ENCODE measurements at regions not wholly inside any gene's neighbourhood (a gene's known extent, or its start where the extent isn't known, plus 50 kb on each side); places are given as distances from the start of the nearest gene placed in this dataset.

DNA sequence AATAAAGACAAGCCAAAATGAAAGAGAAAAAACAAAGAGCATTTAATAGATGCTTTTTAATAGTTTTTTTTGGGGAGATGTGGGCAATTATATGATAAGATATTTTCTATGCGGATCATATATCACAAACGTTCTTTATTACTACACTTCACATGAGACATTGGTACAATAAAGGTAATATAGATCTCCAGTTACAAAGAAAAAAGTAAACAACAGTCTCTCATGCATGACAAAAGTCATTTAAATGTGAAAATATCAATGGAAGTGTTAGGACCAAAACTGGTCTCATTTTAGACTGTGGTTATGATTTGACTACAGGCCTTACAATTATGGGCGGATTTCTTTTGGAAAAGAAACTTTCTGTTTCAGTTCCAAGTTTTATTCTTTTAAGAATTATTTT, 687.0 kb downstream of the ADGRL2 start:
- DNase-seq (ENCODE audit: extremely low read depth, low read depth) = no peak

DNA sequence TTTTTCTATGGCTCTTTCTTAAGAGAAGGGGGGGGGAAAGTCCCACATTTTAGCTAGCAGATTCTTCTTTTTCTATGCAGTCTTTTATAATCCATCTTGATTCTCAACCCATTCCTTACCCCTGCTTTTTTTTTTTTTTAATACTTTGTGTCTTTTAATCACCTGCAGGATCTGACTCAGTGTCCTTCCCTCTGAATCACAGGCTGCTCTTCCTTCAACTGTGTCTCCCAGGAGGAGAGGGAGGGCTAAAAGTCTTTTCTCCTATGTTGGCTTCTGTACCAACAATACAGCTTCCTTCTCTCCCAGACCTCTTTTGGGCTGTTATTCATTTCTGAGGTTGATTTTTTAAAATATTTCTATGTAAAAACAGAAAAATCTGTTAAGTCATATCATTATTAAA, 686.2 kb downstream of the ADGRL2 start:
- no peak for DNase-seq (ENCODE audit: extremely low read depth, low read depth)

DNA sequence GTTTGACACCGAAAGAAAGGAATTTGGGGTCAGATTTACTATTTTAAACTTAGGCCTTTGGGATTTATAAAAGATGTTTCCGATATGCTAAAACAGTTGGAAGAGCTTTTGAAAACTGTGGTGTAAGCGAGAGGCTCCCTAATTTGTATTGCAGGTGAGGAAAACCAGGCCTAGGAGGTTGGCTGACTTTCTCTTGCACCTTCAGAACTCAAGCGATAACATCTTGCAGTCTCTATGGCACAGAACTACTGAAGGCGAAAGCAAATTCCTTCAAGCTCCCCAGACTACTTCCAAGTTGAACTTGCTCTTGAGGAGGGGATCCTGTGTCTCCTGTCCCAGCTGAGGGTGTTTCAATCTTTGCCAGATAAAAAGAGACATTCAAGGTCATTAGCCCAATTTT, 685.7 kb downstream of the ADGRL2 start:
- DNase-seq (ENCODE audit: extremely low read depth, low read depth) = no peak

DNA sequence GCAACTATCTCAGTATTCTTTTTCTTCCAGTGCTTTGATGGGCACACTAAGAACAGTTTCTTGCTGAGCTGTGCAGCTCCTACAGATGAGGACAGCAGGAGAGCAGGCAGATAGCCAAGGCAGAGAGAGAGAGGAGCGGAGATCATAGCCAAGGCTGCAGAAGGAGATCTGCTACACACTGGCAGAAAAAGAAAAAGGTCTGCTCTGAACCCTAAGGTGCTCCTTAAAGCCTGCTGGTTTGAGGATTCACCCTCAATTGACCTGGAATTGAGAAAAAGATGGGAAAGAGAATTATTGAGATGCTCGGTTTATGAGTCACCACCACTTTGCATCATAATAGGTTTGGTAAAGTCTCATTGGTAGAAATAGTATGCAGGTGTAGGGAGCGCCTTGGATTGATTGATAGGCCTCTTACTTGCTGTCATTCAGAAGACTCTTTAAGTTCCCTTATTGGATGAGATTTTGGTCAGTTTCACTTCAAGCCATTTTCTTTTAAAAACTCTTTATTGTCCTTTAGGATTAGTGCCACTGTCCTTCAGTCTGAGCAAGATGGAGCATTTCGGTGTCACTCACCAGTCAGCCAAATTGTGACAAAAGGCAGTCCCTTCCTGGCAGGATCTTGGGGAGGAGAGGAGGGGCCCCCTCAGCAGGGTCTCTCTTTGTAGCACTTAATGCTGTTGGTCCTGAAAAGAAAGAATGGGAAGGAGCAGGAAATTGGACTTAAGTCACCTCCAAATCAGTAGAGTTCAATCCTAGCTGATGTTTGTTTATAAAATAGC, 685.0 kb downstream of the ADGRL2 start:
- no peak for DNase-seq (ENCODE audit: extremely low read depth, low read depth)

DNA sequence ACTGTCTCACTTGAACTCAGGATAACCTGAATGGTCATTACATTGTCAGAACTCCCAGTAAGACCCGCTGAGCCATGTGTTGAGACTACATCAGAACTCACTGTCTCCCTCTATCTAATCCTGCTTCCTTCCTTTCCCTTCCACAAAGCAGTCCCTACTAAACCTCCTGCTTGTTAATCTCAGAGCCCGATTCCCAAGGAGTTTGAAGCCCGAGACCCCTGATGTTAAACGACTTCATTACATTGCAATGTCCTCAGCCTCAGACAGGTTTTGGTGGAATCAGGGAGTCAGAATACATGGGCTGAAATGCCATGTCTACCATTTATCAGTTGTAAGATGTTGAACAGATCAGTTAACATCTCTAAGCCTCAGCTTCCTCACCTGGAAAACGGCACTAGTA, 682.4 kb downstream of the ADGRL2 start:
- no peak for DNase-seq (ENCODE audit: extremely low read depth, low read depth)

DNA sequence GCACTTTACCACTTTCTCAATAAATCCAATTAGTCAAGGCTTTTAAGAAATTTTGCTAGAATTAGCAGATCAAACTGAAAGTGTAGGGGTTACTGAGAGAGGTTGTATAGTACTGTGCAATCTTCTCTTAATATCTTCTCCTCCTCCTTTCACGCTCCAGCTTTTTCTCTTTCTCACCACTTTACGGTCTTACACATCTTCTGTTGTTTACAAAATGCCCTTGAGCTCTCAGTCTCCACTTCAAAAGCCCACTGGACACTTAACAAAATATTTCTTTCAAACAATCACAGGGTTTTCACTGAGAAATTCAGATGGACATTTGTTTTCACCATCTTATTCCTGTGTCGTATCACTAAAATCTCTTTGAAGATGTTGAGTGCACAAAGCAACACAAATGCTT, 678.2 kb downstream of the ADGRL2 start:
- no peak for DNase-seq (ENCODE audit: extremely low read depth, low read depth)

DNA sequence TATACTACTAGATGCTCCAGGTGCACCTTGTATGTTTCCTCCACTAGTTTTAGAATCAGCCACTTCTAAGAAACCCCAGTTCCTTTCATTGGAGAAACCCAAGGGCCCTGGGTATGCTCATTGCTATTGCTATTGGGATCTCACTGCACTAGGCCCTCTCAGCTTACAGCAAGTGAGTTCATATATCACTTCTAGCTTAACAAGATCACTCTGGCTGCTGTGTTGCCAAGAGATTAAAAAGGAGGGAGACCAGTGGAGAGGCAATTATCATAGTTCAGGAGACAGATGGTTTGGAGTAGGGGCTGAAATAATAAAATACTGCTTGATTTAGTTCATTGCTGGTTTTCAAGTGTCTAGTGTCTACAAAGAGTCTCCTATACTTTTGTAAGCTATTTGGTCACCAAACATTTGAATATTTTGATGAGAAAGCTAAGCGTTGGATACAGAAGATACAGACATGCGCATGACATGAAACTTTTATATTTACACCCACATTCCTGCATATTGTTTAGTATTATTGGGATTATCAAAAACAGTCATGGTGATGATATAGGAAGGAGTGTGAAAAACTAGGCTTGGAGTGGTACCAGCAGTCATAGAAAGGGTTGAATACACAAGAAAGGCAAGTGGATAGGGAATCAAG, 671.9 kb downstream of the ADGRL2 start:
- no peak for DNase-seq (ENCODE audit: extremely low read depth, low read depth)

DNA sequence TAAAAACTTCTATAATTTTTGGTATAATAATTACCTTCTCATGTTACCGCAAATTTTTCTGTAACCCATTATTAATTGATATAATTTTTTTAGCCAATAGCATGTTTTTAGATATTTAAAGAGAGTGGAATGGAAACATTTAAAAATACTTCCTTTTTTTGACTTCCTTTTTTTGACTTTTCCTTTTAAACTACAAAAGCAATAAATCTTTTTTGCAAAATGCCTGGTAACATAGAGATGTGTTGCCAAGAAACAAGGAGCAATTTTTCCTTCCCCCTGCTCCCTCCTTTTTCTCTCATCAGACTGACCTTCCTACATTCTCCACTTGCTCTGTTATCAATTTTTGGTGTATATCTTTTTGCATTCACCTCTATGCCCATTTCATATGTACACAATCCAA, 666.2 kb downstream of the ADGRL2 start:
- no peak for DNase-seq (ENCODE audit: extremely low read depth, low read depth)

DNA sequence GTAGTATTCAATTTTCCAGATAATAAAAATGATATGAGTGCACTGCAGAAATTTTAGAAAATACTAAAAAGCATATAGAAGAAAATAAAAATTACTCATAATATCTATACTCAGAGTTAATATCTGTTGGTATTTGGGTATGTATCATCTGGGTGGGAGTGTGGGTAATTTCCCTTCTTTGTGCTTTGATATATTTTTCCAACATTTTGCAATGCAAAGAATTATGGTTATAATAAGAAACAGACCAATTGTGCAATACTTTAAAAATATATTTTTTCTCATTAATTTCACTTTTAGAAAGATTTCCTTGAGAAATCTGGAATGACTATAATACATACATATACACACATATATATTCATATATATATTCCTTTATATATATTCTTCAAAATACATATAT, 665.7 kb downstream of the ADGRL2 start:
- no peak for DNase-seq (ENCODE audit: extremely low read depth, low read depth)

DNA sequence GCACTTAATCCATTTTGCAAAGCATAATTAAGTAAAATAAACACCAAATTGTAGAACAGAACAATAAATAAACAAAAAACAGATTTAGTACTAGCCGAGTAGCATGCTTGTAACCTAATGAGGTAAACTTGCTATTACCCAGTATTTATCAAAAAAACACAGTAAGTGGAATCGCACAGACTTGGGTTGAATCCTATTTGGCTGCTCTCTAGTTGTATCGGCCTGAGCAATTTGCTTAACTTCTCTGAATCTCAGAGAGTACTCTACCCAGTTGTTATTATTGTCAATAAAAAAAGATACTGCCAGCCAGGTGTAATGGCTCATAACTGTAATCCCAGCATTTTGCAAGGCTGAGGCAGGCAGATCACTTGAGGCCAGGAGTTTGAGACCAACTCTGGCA, 664.3 kb downstream of the ADGRL2 start:
- no peak for DNase-seq (ENCODE audit: extremely low read depth, low read depth)

DNA sequence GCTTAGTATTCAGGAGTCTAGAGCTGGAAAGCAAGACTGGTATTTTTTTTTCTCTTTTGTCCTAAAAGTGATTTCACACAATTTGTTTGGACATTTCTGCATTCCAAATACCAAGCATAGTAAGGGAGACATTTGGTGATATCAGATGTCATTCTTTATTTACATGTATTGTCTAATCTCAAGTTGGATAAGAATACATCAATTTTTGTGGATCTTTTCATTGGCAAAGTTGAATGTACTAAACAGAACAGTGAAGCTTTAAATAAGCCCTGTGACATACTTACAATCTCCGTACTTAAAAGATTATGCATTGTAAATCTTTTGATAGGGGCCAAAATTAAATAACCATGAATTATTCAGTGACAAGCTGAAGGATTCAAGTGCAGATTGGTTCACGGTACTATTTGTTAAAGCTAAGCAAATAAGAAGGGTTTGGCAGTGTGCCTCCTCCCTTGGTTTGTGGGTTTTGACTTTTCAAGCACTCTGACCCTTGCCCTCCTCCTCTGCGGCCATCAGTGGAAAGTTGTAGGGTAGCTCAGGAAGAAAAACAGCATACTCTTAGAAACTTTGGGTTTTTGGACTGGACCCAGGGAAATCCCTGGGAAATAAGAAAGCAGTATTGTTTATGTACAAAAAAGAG, 663.7 kb downstream of the ADGRL2 start:
- no peak for DNase-seq (ENCODE audit: extremely low read depth, low read depth)

DNA sequence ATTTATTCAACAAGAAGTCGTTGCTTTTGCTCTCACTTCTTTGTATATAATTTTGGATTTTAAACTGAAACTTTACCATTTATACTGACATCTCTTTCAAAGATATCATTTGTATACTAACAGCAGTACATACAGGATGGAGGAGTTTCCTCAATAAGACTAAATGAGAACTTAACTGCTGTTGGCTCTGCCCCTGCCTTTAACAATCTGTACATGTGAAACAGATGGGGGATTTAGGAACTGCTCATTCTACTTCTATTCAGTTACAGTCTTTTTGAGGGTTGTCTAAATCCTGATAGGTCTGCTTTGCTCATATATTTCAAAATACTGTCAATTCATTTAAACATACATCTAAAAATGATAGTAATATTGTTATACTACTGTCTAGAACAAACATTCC, 663.2 kb downstream of the ADGRL2 start:
- no peak for DNase-seq (ENCODE audit: extremely low read depth, low read depth)

DNA sequence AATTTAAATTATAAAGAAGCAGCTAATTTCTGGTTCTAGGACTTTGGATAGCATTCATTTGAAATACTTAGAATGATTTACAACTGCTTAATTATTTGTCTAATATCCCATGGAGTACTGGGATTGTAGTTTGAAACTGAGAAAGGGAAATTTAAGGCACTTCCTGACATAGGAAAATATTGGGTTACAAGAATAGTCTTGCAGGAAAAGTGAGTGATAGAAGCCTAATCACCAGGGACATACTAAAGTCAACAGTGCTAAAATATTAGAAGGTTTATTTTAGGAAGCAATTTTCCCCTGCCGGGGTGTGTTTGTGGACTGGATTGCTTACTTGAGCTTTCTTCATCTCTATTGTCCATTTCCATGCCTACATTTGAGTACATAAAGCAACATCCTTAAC, 661.6 kb downstream of the ADGRL2 start:
- DNase-seq (ENCODE audit: extremely low read depth, low read depth) = no peak

DNA sequence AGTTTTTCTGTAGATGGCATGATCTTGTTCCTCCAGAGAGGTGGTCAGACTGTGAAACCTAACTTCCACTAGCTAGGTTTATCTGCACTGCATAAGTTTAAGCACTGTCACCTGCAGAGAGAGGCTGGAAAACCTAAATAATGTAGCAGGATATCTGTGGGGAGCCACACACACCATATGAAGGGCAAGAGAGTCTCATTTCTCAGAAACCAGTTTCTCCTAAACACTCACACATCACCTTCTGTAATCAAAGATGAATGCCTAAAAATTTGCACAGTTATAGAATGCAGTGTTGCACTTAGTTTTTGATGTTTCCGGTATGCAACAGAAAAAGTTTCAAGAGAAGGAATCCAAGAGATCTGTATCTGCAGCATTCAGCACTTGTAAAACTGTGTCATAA, 654.6 kb downstream of the ADGRL2 start:
- DNase-seq (ENCODE audit: extremely low read depth, low read depth) = no peak

DNA sequence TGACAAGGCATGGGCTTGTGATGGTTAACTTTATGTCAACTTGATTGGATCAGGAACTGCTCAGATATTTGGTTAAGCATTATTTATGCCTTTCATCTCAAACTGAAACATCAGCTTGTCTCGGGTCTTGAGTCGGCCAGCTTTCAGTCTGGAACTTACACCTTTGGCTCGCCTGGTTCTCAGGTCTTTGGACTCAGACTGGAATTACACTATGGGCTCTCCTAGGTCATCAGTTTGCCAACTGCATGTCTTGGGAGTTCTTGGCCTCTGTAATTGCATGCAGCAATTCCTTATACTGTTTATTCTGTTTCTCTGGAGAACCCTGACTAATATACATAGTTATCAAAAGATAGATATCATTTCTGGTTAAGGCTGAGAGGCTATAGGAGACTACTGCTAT, 653.7 kb downstream of the ADGRL2 start:
- no peak for DNase-seq (ENCODE audit: extremely low read depth, low read depth)

DNA sequence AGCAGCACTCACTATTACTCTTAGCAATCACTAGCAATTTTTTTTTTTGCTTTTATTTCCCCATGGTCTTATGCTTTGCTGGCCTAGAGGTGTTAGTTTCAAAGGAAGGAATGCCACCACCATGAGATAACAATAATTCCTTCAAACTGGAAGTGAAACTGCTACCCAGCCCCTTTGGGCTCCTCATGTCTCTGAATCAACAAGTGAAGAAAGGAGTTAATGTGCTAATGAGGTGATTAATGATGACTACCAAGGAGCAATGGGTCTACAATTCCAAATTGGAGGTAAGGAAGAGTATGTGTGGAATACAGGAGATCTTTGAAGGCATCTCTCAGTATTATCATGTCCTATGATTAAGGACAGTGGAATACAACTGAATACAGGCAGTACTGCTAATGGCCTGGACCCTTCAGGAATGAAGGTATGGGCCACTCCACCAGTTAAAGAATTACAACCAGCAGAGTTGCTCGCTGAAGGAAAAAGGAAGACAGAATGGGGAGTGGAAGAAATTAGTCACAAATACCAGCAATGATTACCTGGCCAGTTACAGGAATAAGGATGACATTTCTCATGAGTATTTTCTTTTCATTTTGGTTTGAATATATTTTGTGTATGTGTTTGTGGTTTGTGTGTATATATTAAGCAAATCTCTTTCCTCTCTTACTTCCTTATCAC, 652.9 kb downstream of the ADGRL2 start:
- DNase-seq (ENCODE audit: extremely low read depth, low read depth) = no peak

DNA sequence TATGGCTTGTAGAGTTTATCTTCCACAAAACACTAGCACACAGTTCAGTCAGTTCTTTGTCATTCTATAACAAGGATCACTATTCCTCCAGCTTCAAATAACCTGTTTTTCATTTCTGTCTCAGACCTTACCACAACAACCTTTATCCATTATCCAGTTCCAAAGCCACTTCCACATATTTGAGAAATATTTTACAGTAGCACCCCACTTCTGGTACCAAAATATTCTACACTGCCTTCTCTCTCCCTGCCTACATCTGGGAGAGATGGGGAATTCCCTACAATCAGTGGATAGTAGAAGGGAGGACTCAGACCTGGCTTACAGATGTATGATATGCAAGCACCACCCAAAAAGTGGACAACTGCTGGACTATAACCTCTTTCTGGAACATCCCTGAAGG, 651.4 kb downstream of the ADGRL2 start:
- no peak for DNase-seq (ENCODE audit: extremely low read depth, low read depth)

DNA sequence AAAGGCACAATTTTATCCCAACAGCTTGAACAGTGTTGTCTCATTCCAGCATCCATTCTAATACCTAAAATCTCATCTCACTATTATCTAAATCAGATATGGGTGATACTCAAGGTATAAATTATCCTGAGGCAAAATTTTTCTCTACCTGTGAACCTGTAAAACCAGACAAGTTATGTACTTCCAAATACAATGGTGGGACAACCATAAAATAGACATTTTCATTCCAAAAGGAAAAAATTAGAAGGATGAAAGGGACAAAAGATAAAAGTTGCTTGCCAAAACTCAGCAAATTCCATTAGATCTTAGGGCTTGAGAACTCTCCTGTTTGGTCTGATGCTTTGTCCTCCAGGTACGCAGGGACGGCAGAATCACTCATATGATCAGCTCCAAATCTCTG, 650.5 kb downstream of the ADGRL2 start:
- no peak for DNase-seq (ENCODE audit: extremely low read depth, low read depth)

DNA sequence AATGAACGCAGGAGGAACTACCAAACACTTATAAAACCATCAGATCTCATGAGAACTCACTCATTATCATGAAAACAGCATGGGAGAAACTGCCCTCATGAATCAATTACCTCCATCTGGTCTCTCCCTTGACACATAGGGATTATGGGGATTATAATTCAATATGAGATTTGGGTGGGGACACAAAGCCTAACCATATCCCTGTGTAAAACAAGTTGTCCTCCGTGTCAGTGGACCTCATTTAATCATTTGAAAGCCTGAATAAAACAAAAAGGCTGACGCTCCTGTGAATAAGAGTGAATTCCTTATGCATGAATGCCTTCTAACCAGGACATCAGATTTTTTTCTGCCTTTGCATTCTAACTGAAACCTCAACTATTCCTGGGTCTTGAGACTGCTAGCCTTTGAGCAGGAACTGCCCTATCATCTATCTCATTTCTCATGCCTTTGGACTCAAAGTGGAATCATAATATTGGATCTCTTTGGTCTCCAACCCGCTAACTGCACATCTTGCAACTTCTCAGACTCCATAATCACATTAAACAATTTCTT, 648.8 kb downstream of the ADGRL2 start:
- DNase-seq (ENCODE audit: extremely low read depth, low read depth) = no peak

DNA sequence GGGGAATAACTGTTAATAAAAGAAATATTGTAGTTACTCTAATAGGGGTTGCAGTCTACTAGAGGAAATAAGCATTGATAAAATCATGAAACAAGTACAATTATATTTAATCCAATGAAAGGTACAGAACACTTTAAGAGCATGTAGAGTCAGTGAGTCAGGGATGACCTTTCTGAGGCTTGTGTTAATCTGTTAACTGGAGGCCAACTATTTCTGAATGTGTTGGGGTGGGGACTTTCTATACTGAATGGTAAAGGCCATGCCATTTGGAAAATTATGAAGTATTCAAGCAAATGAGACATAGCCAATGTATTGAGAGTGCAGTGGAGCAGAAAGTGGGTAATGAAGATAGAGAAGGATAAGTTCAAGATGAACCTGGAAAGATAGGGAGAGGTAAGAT, 646.2 kb downstream of the ADGRL2 start:
- DNase-seq (ENCODE audit: extremely low read depth, low read depth) = no peak

DNA sequence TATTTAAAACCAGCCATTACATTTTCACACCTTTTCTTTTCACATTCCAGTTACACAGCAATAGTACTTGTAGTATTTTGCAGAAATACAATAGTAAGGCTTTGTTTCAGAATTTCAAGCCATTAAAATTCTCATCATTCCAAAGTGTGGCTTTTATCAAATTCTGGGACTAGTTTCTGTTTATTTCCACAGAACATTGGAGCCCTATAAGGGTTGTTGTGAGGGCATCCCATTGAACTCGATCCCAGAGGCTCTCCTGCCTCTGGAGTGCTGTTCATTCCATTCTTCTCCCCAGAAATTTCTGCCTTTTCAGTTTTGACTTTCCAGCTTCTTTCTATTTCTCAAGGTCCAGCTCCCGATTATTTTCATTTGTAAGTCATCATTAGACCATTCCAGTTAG, 645.5 kb downstream of the ADGRL2 start:
- no peak for DNase-seq (ENCODE audit: extremely low read depth, low read depth)
